Retinal pigment epithelial cell (primary cell): ENCODE measurements at regions not wholly inside any gene's neighbourhood (a gene's known extent, or its start where the extent isn't known, plus 50 kb on each side); places are given as distances from the start of the nearest gene placed in this dataset.

Experiments
- DNase-seq: peaks from one replicate; pipeline ENCODE4 v3.0.0-alpha.2; 2010; ENCODE audit warnings: low read depth
- H3K4me3 ChIP-seq: 2 replicates; pipeline ENCODE4 v1.5.1; 2011; ENCODE audit warnings: mild to moderate bottlenecking, low read length, control low read depth, moderate library complexity
- TF ChIP-seq, protein P1 (sequence below): conservative IDR thresholded peaks from 2 replicates; pipeline ENCODE4 v1.5.1; 2011; ENCODE audit warnings: low read depth, low read length, control low read depth, inconsistent platforms

GRCh38 chr12:96143827-96144565, 50.2 kb upstream of the ELK3 start:
- H3K4me3 ChIP-seq = no peak overlapping the region
- DNase-seq = no peak
- TF ChIP-seq, protein P1, sequence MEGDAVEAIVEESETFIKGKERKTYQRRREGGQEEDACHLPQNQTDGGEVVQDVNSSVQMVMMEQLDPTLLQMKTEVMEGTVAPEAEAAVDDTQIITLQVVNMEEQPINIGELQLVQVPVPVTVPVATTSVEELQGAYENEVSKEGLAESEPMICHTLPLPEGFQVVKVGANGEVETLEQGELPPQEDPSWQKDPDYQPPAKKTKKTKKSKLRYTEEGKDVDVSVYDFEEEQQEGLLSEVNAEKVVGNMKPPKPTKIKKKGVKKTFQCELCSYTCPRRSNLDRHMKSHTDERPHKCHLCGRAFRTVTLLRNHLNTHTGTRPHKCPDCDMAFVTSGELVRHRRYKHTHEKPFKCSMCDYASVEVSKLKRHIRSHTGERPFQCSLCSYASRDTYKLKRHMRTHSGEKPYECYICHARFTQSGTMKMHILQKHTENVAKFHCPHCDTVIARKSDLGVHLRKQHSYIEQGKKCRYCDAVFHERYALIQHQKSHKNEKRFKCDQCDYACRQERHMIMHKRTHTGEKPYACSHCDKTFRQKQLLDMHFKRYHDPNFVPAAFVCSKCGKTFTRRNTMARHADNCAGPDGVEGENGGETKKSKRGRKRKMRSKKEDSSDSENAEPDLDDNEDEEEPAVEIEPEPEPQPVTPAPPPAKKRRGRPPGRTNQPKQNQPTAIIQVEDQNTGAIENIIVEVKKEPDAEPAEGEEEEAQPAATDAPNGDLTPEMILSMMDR = no peak
